OCI-LY1 (cell line): ENCODE measurements at regions not wholly inside any gene's neighbourhood (a gene's known extent, or its start where the extent isn't known, plus 50 kb on each side); places are given as distances from the start of the nearest gene placed in this dataset.

ENCODE experiments used
- H2AFZ ChIP-seq: fragments of 200-600 bp; sonication (generic), shearing (Covaris generic); 2 replicates; pipeline ENCODE4 v1.6.0; 2014; ENCODE audit warnings: antibody characterized with exemption, mild to moderate bottlenecking, low read length
- H3F3A ChIP-seq: fragments of 200-600 bp; sonication (generic), shearing (Covaris generic); 2 replicates; pipeline ENCODE4 v1.6.0; 2014; ENCODE audit warnings: mild to moderate bottlenecking, antibody characterized with exemption, low read length, moderate library complexity; ENCODE audit not compliant: insufficient read depth
- H3K27ac ChIP-seq: fragments of 200-600 bp; sonication (generic); 2 replicates; pipeline ENCODE4 v1.5.1; 2014; ENCODE audit warnings: low read length, mixed run types, mild to moderate bottlenecking, low read depth; ENCODE audit not compliant: poor library complexity, severe bottlenecking
- H3K27me3 ChIP-seq: fragments of 200-600 bp; sonication (generic); 2 replicates; pipeline ENCODE4 v1.6.0; 2014; ENCODE audit warnings: antibody characterized with exemption, mild to moderate bottlenecking, low read length, moderate library complexity; ENCODE audit not compliant: insufficient read depth
- H3K36me3 ChIP-seq: fragments of 200-600 bp; sonication (generic); 2 replicates; pipeline ENCODE4 v1.6.1; 2014; ENCODE audit warnings: mild to moderate bottlenecking, antibody characterized with exemption, low read length, moderate library complexity, mixed read lengths; ENCODE audit not compliant: insufficient read depth
- H3K4me1 ChIP-seq: fragments of 200-600 bp; sonication (generic); 2 replicates; pipeline ENCODE4 v1.5.1; 2014; ENCODE audit warnings: mild to moderate bottlenecking, low read length, moderate library complexity; ENCODE audit not compliant: insufficient read depth, severe bottlenecking
- H3K4me2 ChIP-seq: fragments of 200-600 bp; sonication (generic), shearing (Covaris generic); 2 replicates; pipeline ENCODE4 v1.6.1; 2014; ENCODE audit warnings: low read length
- H3K4me3 ChIP-seq: fragments of 200-600 bp; sonication (generic); 2 replicates; pipeline ENCODE4 v1.5.1; 2014; ENCODE audit warnings: low read length, low read depth, mild to moderate bottlenecking, mixed read lengths; ENCODE audit not compliant: poor library complexity, severe bottlenecking
- H3K79me2 ChIP-seq: fragments of 200-600 bp; shearing (Covaris generic); 2 replicates; pipeline ENCODE4 v1.6.1; 2016; ENCODE audit warnings: mixed run types, low read length, mixed read lengths; ENCODE audit not compliant: insufficient read depth
- H3K9ac ChIP-seq: fragments of 200-600 bp; sonication (generic), shearing (Covaris generic); 2 replicates; pipeline ENCODE4 v1.6.1; 2014; ENCODE audit warnings: mild to moderate bottlenecking, low read length, mixed read lengths
- H3K9me2 ChIP-seq: fragments of 200-600 bp; sonication (generic), shearing (Covaris generic); 2 replicates; pipeline ENCODE4 v1.6.1; 2014; ENCODE audit warnings: low read depth, mild to moderate bottlenecking, low read length, mixed read lengths
- H3K9me3 ChIP-seq: fragments of 200-600 bp; shearing (Covaris generic); 2 replicates; pipeline ENCODE4 v1.6.1; 2014; ENCODE audit warnings: low read length, mixed read lengths
- H4K20me1 ChIP-seq: fragments of 200-600 bp; sonication (generic), shearing (Covaris generic); 2 replicates; pipeline ENCODE4 v1.6.0; 2016; ENCODE audit warnings: mild to moderate bottlenecking, low read length; ENCODE audit not compliant: insufficient read depth
- CTCF ChIP-seq: fragments of 200-600 bp; sonication (generic), shearing (Covaris generic); IDR thresholded peaks from 2 replicates; pipeline ENCODE4 v1.5.1; 2017; ENCODE audit warnings: mild to moderate bottlenecking, antibody characterized with exemption, low read length, moderate library complexity, mixed read lengths
- EZH2 ChIP-seq: fragments of 200-600 bp; sonication (generic), shearing (Covaris generic); IDR thresholded peaks from 2 replicates; pipeline ENCODE4 v1.8.0; 2017; ENCODE audit warnings: borderline replicate concordance, mixed run types, mild to moderate bottlenecking, antibody characterized with exemption, low read length, moderate library complexity, mixed read lengths

- no peaks in the 10 kb centered on the region for H4K20me1 ChIP-seq
- H3K79me2 ChIP-seq: no peaks in the 10 kb centered on the region
- no peaks in the 10 kb centered on the region for H3K36me3 ChIP-seq
- H3K9me2 ChIP-seq: no peaks in the 10 kb centered on the region
- TF ChIP-seq CTCF (no peak), EZH2 (no peak)
- H3K4me1 ChIP-seq: no peaks in the 10 kb centered on the region
- H3K27me3 ChIP-seq: no peaks in the 10 kb centered on the region; the same call in 1 of the 2 replicates
- no peak overlapping the region for H2AFZ ChIP-seq
- H3K4me3 ChIP-seq: no peak overlapping the region
- H3K4me2 ChIP-seq: no peak overlapping the region
- H3K27ac ChIP-seq: no peak overlapping the region
- no peaks in the 10 kb centered on the region for H3F3A ChIP-seq
- H3K9me3 ChIP-seq: 0 out of 2 replicates have a peak, but pooled peaks cover 5% of the 10 kb centered on the region
- no peak overlapping the region for H3K9ac ChIP-seq
Measured at GRCh38 chr16:65681406-65681805, 559.5 kb upstream of the CDH11 start.

DNA sequence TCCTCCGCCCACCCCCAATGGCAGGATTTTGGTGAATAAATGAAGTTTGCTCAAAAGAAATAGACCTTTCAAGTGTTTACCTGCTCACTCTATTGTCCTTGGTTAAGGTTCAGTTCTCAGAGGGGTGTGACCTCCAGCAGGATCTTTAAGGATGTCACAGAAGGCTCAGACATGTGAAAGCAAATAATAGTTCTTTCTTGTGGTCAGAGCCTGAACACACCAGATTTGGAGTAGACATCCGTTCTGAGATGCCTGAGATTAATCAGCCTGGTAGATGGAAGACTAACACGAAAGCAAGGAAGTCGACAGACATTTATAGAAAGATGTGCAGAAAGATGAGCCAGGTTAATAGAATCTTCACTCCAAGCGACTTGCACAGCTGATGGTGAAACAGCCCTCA lies 557.9 kb upstream of the CDH11 start:
- no peak overlapping the region for H3K27ac ChIP-seq
- no peaks in the 10 kb centered on the region for H3K9me2 ChIP-seq
- H3K9ac ChIP-seq: no peak overlapping the region
- H3K4me2 ChIP-seq: no peak overlapping the region
- no peaks in the 10 kb centered on the region for H4K20me1 ChIP-seq
- no peaks in the 10 kb centered on the region for H3K36me3 ChIP-seq
- no peak overlapping the region for H2AFZ ChIP-seq
- H3K27me3 ChIP-seq: no peaks in the 10 kb centered on the region; the same call in 1 of the 2 replicates
- no peaks in the 10 kb centered on the region for H3F3A ChIP-seq
- H3K4me1 ChIP-seq: no peaks in the 10 kb centered on the region
- H3K9me3 ChIP-seq: 0 out of 2 replicates have a peak, but pooled peaks cover 5% of the 10 kb centered on the region
- TF ChIP-seq EZH2 (no peak), CTCF (no peak)
- no peak overlapping the region for H3K4me3 ChIP-seq
- no peaks in the 10 kb centered on the region for H3K79me2 ChIP-seq

DNA sequence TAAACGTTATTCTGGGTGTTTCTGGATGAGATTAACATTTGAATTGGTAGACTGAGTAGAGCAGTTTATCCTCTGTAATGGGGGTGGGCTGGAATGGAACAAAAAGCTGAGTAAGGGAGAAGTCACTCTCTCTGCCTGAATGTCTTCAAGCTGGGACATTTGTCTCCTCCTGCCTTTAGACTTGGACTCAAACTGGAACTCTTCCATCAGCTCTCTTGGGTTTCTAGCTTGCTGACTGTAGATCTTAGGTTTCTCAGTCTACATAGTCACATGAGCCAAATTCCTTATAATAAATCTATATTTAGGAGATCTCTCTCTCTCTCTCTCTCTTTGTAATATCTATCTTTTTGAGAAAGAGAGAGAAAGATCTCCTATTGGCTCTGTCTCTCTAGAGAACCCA lies 553.3 kb upstream of the CDH11 start:
- no peak overlapping the region for H3K9ac ChIP-seq
- no peak overlapping the region for H3K4me3 ChIP-seq
- no peaks in the 10 kb centered on the region for H3K9me2 ChIP-seq
- no peaks in the 10 kb centered on the region for H3K9me3 ChIP-seq
- H3F3A ChIP-seq: no peaks in the 10 kb centered on the region
- H3K79me2 ChIP-seq: no peaks in the 10 kb centered on the region
- no peak overlapping the region for H3K4me2 ChIP-seq
- no peaks in the 10 kb centered on the region for H3K36me3 ChIP-seq
- H3K4me1 ChIP-seq: no peaks in the 10 kb centered on the region
- H2AFZ ChIP-seq: no peak overlapping the region
- no peaks in the 10 kb centered on the region for H4K20me1 ChIP-seq
- H3K27me3 ChIP-seq: no peaks in the 10 kb centered on the region
- no peak overlapping the region for H3K27ac ChIP-seq
- TF ChIP-seq CTCF (no peak), EZH2 (no peak)
